HG02763 (cell line): ENCODE measurements at regions not wholly inside any gene's neighbourhood (a gene's known extent, or its start where the extent isn't known, plus 50 kb on each side); places are given as distances from the start of the nearest gene placed in this dataset.
"Not testable (repeated sequence)": the region's sequence is repeated elsewhere in the genome, so short reads cannot be mapped to it uniquely, and the experiment has no call there.

Source experiments
- ATAC-seq: cut with Tn5 transposase; IDR thresholded peaks from one replicate; pipeline ENCODE4 v1.9.1; 2021; ENCODE audit warnings: mild to moderate bottlenecking, moderate library complexity; ENCODE audit not compliant: unreplicated experiment

DNA sequence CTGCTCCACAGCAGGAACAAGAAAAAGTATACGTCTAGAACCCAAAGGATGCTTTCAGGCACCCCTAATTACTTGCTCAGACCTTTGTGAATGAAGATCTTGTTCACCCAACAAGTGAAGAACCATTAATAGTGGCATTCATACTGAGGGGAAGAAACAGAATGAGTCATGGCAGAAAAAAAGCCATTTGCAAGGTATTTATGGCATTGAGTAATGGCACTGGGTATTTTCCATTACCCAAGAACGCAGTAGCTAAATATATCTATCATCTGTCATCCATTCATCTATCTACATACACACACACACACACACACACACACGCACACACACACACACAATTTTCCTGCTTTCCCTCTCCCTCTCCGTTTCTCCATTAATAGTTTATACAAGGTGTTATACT, 56.4 kb upstream of the XIRP2 start:
- no peak for ATAC-seq

DNA sequence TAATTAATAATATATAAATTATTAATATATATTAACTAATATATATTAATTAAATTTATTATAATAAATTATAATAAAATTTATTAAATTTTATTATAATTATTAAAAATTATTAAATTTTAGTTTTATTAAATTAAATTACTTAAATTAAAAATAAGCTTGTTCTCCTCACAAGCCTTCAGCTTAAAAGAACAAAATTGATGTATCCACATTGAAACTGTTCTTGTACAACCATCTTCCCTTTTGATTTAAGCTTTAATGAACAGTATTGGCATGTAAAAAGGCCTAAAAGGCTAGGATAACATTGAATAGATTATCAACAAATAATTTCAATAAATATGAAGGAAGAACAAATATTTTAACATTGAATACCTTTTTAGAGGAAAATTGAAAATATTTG, 62.4 kb upstream of the XIRP2 start:
- ATAC-seq = no peak

DNA sequence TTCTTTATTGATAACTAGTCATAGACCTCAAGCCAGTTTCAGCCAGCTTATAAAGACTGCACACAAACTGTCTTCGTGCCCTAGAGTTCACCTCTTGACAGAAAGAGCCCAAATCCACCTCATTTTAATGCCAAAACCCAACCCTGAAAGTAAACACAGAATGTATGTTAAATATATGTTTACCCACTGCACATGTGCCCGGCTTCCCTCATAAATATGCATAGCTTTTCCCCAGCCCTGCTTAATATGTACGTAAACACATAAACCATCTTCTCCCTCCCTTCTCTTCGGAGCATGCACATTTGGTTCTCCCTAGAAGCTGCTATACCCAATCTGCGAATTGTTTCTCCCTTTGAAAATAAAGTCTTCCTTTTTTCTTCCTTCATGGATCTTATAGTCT, 73.9 kb upstream of the XIRP2 start:
- ATAC-seq = no peak

- ATAC-seq = no peak
Measured at GRCh38 chr2:166812166-166812891, 76.0 kb upstream of the XIRP2 start.

- ATAC-seq = no peak
Measured at GRCh38 chr2:166805753-166806152, 82.5 kb upstream of the XIRP2 start.

DNA sequence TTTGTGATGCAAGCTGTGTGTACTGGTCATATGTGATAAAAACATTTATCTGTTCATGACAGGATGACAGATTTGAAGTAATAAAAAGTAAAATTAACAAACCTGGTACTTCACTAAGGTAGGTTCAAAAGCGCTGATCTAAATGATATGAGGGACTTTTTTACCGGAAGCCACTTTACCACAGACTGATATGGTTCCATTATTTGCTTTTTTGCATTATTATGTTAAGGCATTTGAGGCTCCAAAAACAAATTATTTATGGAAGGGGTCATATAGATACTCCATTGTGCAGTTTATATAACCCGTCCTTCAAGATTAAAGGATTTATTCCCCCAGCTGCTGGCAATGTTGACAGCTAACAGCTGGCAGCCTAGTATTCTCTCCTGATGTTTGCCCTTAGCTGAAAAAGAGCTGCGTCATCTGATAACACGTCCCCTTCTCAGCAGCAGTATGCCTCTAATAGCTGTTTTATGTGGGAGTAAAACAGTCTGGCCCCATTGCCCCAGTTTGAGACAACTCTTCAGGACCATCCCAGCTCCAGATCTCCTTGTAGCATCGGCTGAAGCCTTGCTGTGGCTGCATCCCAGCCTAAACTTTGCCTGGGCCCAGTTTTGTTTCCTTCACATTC, 84.8 kb upstream of the XIRP2 start:
- no peak for ATAC-seq

- ATAC-seq = no peak
Measured at GRCh38 chr2:166802475-166802874, 85.8 kb upstream of the XIRP2 start.

DNA sequence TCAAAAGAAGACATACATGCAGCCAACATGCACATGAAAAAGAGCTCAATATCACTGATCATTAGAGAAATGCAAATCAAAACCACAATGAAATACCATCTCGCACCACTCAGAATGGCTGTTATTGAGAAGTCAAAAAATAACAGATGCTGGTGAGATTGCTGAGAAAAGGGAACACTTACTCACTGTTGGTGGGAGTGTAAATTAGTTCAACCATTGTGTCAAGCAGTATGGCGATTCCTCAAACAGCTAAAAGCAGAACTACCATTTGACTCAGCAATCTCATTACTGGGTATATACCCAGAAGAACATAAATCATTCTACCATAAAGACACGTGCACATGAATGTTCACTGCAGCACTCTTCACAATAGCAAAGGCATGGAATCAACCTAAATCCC, 95.5 kb upstream of the XIRP2 start:
- ATAC-seq = no peak

- ATAC-seq = no peak
Measured at GRCh38 chr2:166786707-166787106, 101.6 kb upstream of the XIRP2 start.

DNA sequence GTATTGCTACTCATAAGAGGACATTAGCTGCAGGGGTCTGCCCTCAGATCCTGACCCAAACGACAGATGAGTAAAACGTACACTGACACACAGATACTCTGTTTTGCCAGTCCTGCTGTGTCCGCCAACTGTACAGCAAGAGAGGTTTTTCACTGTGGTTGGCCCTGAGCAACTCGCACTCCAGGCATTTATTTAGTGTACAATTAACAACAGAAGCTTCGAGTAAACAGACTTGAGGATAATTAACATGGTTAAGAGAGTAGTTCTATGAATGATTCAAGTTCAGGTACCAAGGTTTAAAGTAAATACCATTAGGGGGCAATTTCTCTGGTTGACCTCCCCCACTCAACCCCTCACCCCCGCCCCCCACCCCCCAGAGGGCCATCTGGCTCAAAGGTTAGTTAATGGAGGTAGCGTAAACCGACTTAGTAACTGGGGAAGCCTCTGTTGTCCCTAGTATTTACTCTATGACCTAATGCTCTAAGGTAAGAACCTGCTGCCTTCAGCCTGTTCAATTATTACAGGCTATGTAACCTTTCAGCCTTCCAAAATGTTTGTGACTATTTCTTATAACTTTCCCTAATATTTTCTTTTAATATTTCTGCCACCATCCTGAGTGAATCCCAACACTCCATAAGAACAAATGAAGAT, 103.9 kb upstream of the XIRP2 start:
- ATAC-seq = no peak

DNA sequence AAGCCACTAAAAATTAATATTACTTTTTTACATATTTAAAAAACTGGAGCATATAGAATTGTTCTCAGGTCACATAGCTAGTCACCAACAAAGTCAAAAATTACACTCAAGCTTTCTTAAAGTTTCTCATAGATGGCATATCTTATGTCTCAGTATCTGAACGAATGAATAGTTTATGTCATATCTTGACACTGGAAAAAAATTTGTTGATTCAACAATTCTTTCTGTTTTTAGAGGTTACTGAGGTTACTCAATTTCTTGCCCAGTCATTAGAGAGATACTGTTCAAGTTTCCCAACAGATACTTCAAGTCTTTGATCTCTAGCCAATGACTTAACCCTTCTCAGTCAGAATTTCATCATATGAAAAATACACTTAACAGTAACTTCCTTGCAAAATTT, 113.1 kb upstream of the XIRP2 start:
- no peak for ATAC-seq

- no peak for ATAC-seq
Measured at GRCh38 chr2:166773308-166773949, 114.9 kb upstream of the XIRP2 start.

- no peak for ATAC-seq
Measured at GRCh38 chr2:166768393-166769123, 119.7 kb upstream of the XIRP2 start.

GRCh38 chr2:166766769-166767322, 121.4 kb upstream of the XIRP2 start:
- ATAC-seq = not testable (repeated sequence)

- no peak for ATAC-seq
Measured at GRCh38 chr2:166766220-166766619, 122.1 kb upstream of the XIRP2 start.

DNA sequence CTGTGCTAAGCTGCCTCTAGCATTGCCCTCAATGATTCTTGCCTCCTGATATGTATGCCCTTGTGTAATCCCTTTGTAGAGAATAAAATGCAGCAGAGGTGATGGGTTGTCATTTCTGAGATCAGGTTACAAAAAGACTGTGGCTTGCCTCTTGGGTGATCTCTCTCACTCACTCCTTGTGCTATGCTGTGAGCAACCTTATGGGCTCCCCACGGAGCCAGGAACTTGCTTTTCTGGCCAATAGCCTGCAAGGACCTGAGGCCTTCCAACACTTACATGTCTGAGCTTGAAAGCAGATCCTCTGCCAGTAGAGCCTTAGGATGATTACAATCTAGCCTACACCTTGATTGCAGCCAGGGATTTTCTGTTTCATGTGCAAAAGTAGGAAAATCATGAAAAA, 123.1 kb upstream of the XIRP2 start:
- no peak for ATAC-seq

DNA sequence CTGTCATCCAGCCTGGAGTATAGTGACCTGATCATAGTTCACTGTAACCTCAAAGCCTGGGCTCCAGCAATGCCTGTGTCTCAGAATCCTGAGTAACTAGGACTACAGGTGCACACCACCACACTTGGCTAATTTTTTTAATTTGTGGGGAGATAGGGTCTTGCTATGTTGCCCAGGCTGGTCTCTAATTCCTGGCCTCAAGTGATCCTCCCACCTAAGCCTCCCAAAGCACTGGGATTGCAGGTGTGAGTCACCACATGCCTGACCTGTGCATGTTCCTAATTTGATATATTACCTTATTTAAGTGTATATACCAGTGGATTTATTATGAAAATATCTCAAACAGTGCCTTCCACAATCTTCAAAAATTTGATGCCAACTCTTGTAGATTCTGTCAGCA, 123.6 kb upstream of the XIRP2 start:
- no peak for ATAC-seq

DNA sequence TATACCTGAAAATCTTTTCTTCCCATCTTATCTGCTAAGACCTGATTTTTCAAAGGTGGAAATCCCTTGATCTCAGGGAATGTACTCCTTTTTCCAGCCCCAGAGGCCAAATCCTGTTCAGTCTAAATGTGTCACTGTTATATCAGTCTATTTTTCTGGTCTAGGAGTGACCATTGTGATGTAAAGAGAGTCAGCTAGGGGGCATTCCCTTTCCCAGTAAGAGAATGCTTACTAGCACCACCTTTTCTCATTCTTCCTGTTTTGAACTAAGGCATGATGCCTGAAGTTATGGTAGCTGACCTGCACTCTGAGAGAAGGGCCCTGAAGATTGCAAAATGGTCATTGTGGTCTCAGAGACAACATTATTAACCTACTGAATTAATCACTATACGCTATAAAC, 124.1 kb upstream of the XIRP2 start:
- no peak for ATAC-seq

GRCh38 chr2:166762746-166763145, 125.5 kb upstream of the XIRP2 start:
- no peak for ATAC-seq

DNA sequence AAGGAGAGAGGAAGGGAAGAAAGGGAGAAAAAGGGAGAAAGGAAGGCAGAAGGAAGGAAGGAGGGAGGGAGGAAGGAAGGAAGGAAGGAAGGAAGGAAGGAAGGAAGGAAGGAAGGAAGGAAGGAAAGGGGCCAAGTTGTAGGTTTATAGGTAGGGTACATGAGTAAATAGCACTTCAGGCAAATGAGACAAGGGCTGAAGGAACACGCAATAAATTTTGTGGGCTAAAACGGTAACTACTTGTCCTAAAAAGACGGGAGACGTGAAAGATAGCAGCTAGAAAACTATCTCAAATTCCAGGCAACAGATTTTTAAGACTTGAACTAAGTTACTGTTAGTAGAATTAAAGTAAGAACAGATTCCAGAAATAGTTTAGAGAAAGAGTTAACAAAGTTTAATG, 129.3 kb upstream of the XIRP2 start:
- ATAC-seq = no peak

GRCh38 chr2:166750624-166751023, 137.7 kb upstream of the XIRP2 start:
- no peak for ATAC-seq
